A673 (cell line): ENCODE measurements at regions not wholly inside any gene's neighbourhood (a gene's known extent, or its start where the extent isn't known, plus 50 kb on each side); places are given as distances from the start of the nearest gene placed in this dataset.

ENCODE experiments used
- CTCF ChIP-seq: fragments of 300-800, 200-600 bp; sonication (generic); conservative IDR thresholded peaks from 2 replicates; pipeline ENCODE4 v1.5.1; 2017; ENCODE audit warnings: low read depth, mild to moderate bottlenecking, antibody characterized with exemption, low read length, moderate library complexity, mixed read lengths
- EZH2 ChIP-seq: fragments of 200-600 bp; sonication (generic); IDR thresholded peaks from 2 replicates; pipeline ENCODE4 v1.6.1; 2017; ENCODE audit warnings: borderline replicate concordance, low read depth, mild to moderate bottlenecking, mixed read lengths, antibody characterized with exemption, low read length; ENCODE audit not compliant: poor library complexity, severe bottlenecking

GRCh38 chr1:244219149-244219548, 168.1 kb downstream of the ZBTB18 start:
- TF ChIP-seq CTCF (no peak), EZH2 (no peak)
